HG02763 (cell line): ENCODE measurements at regions not wholly inside any gene's neighbourhood (a gene's known extent, or its start where the extent isn't known, plus 50 kb on each side); places are given as distances from the start of the nearest gene placed in this dataset.
A peak's percentile ranks its signal among the peaks of the same experiment; 100 is the strongest.
"Not testable (repeated sequence)": the region's sequence is repeated elsewhere in the genome, so short reads cannot be mapped to it uniquely, and the experiment has no call there.

Experiments
- ATAC-seq: cut with Tn5 transposase; IDR thresholded peaks from one replicate; pipeline ENCODE4 v1.9.1; 2021; ENCODE audit warnings: mild to moderate bottlenecking, moderate library complexity; ENCODE audit not compliant: unreplicated experiment

DNA sequence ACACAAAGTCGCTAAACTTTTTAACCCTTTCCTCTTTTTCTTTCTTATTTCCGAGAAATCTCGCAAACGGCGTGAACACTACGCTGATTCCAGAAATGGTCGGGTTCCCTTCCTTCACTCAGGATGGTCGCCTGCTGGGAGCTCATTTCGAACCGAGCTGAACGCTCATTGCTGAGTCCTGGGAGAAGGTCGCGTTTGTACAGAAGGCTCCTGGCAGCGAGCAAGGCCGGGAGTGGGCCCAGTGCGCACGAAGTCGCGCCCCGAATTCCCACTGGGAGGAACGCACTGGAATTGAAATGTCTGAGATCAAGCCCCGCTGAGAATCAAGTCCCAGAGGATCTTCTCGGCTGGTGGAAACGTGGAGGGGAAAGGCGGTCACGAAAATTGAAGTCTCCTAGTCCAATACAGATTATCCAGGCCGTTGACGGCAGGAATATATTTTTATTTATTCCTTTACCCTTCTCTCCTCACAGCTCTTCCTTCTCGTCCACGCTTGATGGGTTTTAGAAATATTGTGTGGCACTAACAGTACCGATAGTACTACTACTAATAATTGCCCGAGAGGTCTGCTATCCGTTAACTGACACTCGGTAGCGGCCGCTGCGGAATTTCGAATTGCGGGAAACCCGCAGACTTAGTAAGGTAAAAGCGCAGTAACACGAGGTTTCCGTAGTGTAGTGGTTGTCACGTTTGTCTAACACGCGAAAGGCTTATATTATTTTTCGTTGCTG lies 207.2 kb upstream of the ZNF184 start:
- peak; percentile 17 for ATAC-seq

DNA sequence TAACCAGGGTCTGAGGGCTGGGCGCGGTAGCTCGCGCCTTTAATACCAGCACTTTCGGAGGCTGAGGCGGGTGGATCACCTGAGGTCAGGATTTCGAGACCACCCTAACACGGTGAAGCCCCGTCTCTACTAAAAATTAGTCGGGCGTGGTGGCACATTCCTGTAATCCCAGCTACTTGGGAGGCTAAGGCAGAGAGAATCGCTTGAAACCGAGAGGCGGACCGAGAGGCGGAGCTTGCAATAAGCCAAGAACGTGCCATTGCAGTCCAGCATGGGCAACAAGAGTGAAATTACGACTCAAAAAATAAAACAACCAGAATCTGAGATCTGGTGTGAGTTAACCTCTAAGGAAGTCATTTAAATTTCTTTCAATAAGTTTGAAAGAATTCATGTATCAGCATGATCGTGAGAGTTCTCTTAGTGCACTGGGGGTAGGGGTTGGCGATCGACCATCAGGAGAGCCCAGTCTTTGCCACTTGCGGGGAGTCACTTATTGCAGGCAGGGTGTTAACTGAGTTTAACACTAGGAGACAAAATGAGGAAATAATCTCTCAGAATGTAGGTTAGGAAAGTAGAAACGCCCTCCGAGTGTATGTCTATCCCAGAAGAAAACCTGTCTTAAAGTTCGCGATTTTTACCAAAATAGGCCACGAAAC lies 206.5 kb upstream of the ZNF184 start:
- no peak for ATAC-seq

DNA sequence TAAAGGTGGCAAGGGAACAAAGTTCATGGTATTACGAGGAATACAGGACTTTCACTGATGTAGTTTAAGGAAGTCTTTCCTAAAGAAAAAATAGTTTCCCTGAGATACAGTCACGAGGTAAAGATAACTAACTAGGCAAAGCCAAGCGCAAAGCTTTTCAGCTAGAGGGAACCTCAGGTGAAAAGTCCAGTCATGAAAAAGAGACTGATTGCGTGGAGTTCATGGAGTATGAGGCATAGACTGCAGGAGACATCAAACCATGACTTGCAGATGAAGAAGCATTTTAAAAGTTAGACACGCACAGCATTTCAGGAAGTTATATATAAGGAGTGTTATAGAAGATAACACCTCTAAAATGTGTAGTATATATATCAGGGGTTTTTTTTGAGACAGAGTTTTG lies 205.6 kb upstream of the ZNF184 start:
- no peak for ATAC-seq

DNA sequence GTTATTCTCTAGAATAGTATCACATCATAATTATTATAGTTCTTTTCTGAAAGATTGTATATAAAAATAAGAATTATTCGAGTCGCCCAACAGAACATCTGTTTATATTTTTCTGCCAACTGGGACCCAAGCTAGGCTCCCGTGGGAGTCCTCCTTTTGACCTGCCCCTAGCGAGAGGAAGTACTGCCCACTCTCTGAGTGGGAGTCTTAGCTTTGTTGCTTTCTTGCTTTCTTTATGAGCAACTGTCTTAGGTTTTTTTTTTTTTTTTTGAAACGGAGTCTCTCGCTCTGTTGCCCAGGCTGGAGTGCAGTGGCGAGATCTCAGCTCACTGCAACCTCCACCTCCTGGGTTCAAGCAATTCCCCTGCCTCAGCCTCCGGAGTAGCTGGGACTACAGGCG lies 202.0 kb upstream of the ZNF184 start:
- no peak for ATAC-seq

DNA sequence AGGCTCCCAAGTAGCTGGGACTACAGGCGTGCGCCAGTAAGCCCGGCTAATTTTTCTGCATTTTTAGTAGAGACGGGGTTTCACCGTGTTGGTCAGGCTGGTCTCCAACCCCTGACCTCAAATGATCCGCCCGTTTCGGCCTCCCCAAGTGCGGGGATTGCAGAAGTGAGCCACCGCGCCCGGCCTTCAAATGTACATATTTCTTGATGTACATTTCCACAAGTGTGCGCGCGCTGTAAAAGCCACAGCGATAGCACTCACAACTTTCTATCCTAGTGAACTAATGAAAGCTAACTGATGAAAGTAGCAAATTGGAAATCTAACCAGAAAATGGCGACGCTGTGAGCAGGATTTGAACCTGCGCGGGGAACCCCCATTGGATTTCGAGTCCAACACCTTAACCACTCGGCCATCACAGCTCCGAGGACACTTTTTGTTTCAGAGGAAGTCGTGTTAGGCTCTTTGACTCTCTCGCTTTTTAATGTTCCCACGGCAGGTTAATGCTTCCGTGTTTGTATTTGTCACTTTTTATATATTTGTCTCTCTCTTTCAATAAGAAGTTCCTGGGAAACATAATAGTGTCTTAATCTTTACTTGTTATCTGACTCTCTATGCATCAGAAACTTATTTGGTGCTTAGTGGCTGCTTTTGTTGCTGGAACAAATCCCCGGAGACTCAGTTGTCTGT lies 199.4 kb upstream of the ZNF184 start:
- no peak for ATAC-seq

DNA sequence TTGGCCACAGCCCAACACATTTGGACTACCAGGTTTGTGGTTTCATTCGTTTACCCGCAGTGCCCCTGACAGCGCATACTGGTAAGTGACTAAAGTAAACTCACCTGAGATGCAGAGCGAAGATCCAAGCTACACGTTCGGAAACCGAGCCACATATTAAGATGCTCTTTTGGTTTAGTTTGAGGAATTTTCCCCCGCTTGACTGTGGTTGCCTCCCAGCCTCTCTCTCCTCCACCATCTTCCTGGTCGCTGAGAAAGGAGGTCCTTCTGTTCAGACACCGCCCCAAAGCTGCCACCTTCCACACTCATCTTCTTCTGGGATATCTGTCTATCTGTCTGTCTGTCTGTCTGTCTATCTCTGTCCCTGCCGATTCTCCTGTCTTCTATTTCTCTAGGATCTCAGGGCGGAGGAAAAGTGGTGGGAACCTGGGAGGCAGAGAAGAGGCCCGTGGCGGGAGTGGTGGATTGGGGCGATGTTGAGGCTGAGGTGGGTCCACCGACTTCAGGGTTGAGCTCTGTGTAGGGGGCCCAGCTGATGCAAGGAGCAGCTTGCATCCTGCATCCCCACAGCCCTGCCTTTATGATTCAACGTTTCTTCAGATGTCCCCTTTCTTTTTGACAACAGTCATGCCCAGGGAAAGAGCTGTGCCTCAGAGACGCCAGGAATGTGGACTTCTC lies 196.9 kb upstream of the ZNF184 start:
- no peak for ATAC-seq

DNA sequence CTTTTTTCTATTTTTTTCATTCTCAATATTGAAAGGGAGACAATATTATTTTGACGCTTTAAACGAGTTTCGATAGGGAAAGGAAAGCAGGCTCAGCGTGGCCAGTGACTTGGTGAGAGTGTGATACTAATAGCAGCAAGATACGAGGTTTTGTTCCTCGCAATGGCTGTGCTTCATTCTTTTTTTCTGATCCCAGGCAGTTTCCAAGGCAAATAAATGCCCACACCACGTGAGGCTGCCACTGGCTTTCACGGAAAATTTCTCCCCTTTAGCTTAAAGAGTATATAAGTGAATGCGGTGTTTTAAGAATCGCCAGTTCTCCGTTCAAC lies 196.4 kb upstream of the ZNF184 start:
- no peak for ATAC-seq

DNA sequence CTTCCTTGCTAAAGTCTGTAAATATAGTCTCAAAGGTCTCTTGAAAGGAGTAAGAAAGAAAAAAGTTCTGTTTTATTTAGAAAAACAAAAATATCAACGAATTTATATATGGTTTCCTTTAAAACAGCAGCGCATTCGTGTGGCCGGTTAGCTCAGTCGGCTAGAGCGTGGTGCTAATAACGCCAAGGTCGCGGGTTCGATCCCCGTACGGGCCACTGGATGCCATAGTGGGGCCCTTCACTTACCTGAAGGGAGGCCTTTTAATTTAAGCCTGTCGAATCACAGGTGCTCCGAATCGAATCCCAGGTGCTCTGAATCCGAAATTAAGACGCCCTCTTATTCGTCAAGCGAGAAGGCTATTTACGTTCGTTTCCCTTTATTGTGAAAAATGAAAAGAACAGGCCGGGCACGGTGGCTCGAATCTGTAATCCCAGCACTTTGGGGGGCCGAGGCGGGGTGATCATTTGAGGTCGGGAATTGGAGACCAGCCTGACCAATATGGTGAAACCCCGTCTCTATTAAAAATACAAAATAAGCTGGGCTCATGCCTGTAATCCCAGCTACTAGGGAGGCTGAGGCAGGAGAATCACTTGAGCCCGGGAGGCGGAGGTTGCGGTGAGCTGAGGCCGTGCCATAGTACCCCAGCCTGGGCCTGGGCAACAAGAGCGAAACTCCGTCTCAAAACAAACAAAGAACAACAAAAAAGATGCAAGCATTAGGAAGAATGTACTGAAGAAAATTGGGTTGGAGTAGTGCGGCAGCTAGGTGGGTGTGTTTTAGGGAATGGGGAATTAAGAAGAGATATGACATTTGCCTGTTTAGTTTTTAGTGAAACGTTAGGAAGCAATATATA lies 195.8 kb upstream of the ZNF184 start:
- ATAC-seq: no peak

DNA sequence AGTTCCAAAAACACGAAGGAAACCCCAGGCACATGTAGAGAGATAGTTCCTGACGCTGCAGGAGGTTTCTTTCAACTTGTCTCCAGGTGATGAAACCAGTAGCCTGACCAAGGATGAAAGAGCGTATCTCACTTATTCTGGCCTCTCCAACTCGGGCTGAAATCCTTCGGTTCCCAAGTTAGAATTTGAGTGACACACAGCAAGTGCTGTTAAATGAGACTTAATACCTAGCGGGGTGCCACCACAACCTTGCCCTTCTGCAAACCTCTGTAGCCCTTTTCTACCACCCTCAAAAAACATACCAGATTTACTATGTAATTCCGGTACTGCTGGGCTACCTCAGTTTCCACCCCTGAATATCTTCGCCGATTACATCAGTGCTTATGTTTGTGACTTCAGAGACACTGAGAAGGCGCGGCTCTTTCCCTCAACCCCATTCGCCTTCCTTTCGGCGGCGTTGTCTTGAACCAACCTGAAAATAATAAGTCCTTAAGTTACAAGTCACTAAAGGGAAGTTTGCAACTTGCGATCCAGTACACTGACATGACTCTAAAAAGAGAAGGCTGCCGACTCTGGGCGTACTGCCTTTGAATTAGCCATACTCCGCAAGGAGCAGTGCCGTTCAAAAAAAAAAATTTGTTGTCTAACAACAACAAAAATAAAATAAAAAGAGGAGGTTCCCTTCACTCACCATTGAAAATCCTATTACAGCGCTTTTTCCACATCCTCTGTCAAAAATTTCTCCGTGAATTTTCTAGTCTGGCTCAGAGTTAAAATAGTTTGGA lies 194.9 kb upstream of the ZNF184 start:
- ATAC-seq: no peak

DNA sequence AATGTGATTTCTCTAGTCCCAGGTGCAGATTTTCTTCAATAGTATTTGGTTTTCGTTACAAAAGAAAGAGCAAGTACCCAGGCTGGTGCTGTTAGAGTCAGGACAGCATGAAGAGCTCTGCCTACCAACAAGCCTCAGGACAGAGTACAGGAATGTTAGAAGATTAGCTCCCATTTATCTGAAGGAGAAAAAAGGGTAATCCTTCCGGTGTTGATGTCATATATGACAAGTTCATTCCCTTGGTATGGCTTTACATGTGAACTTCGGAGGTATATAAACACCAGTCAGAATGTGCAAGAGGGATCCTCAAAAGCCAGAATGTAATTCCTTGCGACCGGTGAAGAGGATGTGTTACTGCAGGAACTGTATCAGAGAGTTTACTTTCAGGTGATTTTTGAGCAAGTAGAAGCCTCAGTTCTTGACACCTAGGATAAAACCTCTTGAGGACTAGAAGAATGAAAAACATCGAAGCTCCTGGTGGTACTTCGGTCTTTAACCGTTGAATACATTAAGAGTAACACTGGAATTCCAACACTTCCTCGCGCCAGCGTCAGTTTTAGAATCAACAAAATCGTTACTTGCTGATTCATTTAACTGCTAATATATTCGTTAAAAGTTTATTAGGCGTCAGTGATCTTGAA lies 194.2 kb upstream of the ZNF184 start:
- no peak for ATAC-seq

DNA sequence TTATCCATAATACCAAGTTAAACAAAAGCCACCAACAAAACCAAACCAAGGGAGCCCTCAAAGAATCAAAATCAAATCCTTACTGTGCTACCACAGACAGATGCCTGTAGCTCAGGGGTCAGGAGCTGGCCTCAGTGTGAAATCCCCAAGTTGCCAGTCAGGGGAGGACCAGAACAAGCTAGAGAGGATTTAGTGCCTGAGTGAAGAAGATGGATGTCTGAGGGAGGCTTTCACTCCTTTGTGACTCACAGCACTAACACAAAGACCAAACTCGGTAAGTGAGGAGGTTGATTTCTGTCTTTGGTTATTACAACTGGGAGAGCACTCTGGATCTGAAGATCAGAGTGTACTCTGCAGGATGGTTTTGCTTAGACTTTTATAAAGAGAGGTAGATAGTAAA lies 189.9 kb upstream of the ZNF184 start:
- ATAC-seq: no peak

DNA sequence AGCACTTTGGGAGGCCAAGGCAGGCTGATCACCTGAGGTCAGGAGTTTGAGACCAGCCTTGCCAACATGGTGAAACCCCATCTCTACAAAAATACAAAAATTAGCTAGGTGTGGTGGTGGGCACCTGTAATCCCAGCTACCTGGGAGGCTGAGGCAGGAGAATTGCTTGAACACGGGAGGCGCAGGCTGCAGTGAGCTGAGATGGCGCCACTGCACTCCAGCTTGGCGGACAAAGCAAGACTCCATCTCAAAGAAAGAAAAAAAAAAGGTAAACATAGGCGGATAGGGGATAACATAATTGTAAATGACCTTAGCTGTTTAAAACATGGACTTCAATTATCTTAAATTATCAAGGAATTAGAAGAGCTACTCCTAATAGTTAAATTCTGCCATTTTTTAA lies 189.3 kb upstream of the ZNF184 start:
- not testable (repeated sequence) for ATAC-seq

DNA sequence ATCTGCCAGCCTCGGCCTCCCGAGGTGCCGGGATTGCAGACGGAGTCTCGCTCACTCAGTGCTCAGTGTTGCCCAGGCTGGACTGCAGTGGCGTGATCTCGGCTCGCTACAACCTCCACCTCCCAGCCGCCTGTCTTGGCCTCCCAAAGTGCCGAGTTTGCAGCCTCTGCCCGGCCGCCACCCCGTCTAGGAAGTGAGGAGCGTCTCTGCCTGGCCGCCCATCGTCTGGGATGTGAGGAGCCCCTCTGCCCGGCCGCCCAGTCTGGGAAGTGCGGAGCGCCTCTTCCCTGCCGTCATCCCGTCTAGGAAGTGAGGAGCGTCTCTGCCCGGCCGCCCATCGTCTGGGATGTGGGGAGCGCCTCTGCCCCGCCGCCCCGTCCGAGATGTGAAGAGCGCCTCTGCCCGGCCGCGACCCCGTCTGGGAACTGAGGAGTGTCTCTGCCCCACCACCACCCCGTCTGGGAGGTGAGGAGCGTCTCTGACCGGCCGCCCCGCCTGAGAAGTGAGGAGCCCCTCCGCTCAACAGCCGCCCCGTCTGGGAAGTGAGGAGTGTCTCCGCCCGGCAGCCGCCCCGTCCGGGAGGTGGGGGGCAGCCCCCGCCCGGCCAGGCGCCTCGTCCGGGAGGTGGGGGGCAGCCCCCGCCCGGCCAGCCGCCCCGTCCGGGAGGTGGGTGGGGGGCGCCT lies 180.4 kb upstream of the ZNF184 start:
- not testable (repeated sequence) for ATAC-seq

DNA sequence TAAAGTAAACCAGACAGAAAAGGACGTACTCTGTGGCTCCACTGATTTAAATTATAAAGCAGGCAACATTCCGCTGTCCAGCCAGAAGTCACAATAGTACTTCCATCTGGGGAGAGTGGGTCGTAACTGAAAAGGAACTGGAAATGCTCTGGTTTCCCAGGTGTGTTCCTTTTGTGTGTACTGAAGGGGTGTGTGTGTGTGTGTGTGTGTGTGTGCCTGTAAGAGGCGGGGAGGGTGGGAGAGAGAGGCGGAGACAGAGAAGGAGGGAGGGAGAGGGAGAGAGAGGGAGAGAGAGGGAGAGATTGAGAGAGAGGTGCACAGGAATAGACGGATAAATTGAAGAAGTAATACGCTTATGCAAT lies 178.4 kb upstream of the ZNF184 start:
- no peak for ATAC-seq

DNA sequence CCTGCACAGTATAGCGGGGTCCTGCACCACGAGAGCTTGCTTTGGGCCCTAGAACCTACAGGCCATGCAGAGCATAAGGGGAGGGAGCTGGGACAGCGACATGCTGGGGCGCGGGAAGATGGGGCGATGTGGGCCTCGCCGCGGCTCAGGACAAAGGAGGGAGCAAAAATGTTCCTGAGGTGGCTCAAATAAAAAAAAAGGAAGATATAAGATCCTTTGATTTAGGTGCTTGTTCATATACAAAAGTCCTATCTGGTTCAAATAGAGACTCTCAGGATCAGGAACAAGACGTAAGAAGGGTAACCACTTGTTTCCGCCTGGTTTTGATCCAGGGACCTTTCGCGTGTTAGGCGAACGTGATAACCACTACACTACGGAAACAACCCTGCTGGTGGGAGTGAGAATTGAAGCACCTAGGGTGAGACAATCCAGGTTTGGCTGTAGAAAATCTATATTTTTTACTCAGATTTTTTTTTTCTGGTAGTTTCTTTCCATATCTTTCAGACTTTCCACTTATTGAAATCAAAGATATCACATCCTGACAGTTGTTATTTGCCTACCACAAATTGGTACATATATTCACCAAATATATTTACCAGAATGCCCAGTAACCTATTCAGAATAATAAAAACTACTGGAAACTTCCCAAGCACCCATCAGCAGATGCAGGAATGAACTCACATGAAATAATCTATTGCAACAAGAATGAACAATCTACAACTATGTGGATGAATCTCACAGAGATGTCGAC lies 177.9 kb upstream of the ZNF184 start:
- ATAC-seq: no peak

DNA sequence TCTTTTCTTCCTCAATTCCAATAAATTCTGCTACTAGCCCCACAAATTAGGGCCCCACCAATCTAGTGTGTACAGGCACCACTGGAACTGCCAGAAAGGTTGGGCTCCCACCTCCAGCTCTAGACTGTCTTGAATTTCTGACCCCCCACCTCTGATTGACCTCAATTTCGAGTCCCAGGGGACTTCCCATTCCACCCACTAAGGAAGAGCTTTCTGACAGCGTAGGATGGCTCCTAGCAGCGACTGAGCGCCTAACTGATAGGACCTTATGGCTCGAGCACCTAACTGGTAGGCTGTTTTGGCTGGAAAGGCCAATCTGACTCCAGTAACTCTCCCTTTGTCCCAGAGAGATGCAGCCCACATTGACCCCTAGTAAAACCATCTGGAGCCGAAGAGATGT lies 171.6 kb upstream of the ZNF184 start:
- no peak for ATAC-seq

DNA sequence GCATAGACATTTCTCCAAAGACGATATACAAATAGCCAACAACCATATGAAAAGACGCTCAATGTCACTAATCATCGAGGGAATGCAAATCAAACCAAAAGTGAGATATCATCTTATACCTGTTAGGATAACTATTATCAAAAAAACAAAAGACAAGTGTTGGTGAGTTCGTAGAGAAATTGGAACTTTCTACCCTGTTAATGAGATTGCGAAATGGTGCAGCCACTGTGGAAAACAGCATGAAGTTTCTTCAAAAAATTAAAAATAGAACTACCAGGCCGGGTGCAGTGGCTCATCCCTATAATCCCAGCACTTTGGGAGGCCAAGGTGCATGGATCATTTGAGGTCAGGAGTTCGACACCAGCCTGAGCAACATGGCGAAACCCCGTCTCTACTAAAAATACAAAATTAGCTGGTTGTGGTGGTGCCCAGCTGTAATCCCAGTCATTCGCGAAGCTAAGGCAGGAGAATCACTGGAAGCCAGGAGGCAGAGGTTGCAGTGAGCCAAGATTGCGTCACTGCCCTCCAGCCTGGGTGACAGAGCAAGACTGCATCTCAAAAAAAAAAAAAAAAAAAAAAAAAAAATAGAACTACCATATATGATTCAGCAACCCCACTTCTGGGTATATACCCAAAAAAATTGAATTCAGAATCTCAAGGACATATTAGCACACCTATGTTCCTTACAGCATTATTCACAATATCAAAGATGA lies 170.0 kb upstream of the ZNF184 start:
- ATAC-seq: no peak

DNA sequence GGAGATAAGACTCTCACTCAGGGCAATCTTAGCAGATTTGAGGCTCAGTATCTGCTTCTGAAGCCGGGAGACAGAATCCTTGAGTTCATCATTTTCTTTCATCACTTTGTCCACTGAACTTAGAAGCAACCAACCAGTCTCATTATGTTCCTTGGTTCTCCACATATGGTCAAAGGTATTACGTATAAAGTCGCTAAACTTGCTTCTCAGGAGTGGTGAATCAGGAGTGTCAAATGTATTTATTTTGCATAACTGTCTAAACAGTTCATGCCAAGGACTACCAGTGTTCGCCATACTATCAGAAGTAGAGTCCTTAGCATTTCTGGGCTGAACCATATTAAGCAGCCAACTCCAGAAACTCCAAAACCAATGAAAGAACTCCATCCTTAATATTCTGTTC lies 163.0 kb upstream of the ZNF184 start:
- not testable (repeated sequence) for ATAC-seq
